D721Med (cell line): ENCODE measurements at regions not wholly inside any gene's neighbourhood (a gene's known extent, or its start where the extent isn't known, plus 50 kb on each side); places are given as distances from the start of the nearest gene placed in this dataset.
"Not testable (repeated sequence)": the region's sequence is repeated elsewhere in the genome, so short reads cannot be mapped to it uniquely, and the experiment has no call there.

Experiments
- DNase-seq: peaks from one replicate; pipeline ENCODE4 v3.0.0; 2011; ENCODE audit warnings: low spot score; ENCODE audit not compliant: insufficient read length
- FAIRE-seq: peaks from 2 replicates; lab custom pipeline; 2011; peaks lifted over from hg19 to GRCh38; lab: Jason Lieb, UNC
- TF ChIP-seq, protein P1 (sequence below): IDR thresholded peaks from 2 replicates; pipeline ENCODE4 v1.5.1; 2012; ENCODE audit warnings: mild to moderate bottlenecking, control low read depth; ENCODE audit not compliant: insufficient read depth; ENCODE audit errors: missing control alignments

DNA sequence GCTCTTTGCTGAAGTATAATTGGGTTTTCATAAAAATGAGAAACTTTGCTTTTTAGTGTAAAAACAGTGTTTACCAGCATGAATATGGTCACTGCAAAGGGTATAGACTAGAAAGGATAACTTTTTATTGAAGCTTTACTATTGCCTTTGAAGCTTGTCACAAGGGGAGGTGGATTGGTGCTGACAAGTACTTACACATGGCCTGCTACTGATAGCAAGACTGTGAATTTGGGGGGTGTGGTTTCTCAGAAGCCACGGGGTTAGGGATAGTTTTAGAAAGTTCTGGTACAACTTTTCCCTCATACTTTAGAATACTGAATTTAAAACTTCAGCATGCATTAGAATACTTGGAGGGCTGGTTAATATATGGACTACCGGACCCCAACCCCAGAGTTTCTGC lies 294.1 kb downstream of the SOCS6 start:
- FAIRE-seq (no peak), DNase-seq (no peak)
- TF ChIP-seq, protein P1, sequence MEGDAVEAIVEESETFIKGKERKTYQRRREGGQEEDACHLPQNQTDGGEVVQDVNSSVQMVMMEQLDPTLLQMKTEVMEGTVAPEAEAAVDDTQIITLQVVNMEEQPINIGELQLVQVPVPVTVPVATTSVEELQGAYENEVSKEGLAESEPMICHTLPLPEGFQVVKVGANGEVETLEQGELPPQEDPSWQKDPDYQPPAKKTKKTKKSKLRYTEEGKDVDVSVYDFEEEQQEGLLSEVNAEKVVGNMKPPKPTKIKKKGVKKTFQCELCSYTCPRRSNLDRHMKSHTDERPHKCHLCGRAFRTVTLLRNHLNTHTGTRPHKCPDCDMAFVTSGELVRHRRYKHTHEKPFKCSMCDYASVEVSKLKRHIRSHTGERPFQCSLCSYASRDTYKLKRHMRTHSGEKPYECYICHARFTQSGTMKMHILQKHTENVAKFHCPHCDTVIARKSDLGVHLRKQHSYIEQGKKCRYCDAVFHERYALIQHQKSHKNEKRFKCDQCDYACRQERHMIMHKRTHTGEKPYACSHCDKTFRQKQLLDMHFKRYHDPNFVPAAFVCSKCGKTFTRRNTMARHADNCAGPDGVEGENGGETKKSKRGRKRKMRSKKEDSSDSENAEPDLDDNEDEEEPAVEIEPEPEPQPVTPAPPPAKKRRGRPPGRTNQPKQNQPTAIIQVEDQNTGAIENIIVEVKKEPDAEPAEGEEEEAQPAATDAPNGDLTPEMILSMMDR: no peak

DNA sequence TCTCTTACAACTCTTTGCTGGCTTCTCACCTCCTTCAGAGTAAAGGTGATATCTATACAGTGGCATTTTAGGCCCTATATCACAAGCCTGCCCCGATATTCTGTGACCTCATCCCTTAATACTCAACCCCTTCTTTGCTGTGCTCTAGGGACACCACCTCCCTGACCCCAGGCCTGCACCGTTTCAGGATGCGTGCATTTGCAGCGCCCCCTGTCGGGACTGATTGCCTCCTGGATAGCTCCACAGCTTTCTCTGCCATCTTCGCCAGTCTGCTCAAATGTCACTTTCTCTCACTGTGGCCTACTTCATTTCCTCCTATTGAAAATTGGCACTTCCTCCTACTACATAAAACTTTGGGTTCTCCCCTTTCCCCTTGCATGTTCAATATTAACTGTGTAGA lies 289.6 kb downstream of the SOCS6 start:
- FAIRE-seq (no peak), DNase-seq (no peak)
- TF ChIP-seq, protein P1: peak; percentile 16

DNA sequence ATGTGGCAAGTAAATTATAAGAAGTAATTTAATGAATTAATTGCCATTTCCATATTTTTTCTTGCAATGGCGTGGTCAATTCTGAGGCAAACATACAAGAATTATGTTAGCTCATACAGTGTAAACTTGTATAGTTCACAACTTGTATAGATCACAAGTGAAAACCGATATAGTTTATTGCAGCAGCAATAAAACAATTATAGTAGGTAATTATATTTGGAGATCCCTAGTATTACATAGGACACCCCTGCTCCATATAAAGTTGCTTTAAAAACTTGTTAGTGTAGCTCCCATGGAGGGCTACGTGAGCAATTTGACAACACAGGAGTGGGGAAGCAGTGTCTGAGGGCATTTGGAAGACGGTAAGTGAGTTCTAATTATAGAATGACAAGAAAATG lies 288.2 kb downstream of the SOCS6 start:
- DNase-seq (no peak), FAIRE-seq (no peak)
- TF ChIP-seq, protein P1: no peak

DNA sequence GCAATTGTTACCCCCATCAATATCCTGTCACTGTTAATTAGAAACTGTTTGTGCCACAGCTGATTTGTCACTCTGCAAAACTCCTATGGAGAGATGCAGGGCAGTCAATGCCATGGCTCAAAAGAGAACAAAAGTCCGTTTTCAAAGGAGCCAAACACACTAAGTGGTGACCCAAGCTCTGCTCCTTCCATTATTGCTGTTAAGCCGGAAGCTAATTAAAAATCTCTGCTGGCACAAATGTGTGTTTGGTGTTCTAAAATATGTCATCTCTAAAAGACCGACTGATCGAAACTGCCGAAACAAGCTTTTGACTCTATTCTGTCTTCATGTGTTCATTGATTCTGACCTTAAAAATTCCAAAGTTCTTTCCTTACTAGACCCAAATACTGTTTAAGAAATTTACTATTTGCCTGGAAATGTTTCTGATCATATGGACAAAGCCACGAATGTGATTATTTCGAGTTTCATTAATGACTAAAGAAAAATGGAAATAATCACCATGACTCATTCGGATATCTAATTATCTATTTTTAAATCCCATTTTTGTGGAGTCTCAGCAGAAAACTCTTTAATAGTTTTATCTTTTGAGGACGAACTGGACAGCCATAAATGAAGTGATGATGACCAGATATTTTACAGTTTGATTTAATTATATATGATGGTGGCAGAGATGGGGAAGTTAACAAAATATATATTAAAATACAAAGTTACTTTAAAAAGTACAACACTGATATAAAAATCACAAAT lies 287.6 kb downstream of the SOCS6 start:
- DNase-seq (no peak), FAIRE-seq (peak; percentile 86)
- TF ChIP-seq, protein P1: no peak

DNA sequence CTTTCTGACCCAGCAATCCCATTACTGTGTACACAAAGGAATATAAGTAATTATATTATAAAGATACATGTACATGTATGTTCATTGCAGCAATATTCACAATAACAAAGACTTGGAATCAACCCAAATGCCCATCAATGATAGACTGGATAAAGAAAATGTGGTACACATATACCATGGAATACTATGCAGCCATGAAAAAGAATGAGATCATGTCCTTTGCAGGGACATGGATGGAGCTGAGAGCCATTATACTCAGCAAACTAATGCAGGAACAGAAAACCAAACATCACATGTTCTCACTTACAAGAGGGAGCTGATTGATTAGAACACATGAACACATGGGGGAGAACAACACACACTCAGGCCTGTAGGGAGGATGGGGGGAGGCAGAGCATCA lies 286.1 kb downstream of the SOCS6 start:
- not testable (repeated sequence) for DNase-seq, FAIRE-seq

DNA sequence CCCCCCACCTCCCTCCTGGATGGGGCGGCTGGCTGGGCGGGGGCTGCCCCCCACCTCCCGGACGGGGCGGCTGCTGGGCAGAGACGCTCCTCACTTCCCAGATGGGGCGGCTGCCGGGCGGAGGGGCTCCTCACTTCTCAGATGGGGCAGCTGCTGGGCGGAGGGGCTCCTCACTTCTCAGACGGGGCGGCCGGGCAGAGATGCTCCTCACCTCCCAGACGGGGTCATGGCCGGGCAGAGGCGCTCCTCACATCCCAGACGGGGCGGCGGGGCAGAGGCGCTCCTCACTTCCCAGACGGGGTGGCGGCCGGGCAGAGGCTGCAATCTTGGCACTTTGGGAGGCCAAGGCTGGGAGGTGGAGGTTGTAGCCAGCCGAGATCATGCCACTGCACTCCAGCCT lies 280.8 kb downstream of the SOCS6 start:
- not testable (repeated sequence) for DNase-seq, FAIRE-seq

DNA sequence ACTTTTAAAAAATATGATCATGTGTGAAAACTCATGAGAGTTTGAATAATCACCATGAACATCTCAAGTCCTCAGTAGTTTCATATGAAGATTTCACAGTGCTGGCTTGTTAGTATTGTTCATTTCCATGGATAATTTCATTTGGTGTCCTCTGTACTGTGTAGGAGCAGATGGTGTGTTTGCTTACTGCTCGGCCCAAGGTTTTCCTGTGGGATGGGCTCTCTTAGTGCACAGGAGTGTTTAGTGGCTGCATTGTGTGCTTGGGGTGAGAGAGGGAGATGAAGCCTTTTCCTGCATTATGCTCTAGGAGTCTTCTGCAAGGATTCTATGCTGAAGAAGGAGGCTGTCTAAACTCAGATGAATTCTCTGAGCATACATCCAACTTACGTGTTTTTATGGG lies 270.6 kb downstream of the SOCS6 start:
- no peak for FAIRE-seq
- no peak for DNase-seq
- TF ChIP-seq, protein P1: no peak

DNA sequence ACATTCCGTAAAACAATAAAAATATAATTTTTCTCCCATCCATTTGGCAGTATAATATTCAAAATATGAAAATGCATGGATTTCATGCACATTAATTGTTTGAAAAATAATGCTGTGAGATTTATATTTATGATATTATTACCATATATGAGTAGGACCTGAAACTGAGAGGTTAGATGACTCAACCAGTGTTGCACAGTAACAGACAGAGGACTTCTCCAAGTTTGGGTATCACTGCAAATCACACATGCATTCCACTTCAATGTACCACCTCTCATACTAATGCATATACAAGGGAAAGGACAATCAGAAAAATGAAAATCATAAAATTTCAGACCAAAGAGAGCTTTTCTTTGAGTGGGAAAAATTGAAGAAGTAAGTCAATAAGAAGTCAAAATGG lies 269.5 kb downstream of the SOCS6 start:
- DNase-seq: no peak
- TF ChIP-seq, protein P1: no peak
- no peak for FAIRE-seq
